D341Med (cell line): ENCODE measurements at regions not wholly inside any gene's neighbourhood (a gene's known extent, or its start where the extent isn't known, plus 50 kb on each side); places are given as distances from the start of the nearest gene placed in this dataset.
"Not testable (repeated sequence)": the region's sequence is repeated elsewhere in the genome, so short reads cannot be mapped to it uniquely, and the experiment has no call there.

Experiments used
- DNase-seq: peaks from one replicate; pipeline ENCODE4 v3.0.0; 2012; ENCODE audit warnings: low spot score

DNA sequence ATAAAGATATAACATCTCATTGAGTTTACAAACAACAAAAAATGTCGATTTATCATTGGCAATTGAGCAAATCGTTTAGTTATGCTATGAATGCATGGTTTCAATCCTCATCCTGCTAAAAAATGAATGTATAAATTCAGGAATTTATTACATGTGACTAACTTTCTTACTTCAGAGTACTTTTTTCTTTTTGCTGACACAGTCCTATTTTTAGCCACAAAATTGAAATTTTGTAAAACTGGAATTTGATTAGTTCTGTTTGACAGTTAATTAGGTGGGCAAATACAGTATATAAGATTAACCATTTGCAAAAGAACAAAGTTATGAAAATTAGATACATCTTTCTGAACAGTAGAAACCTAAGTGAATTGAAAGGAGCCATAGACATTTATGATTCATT, 925.0 kb upstream of the CHORDC1 start:
- no peak for DNase-seq

DNA sequence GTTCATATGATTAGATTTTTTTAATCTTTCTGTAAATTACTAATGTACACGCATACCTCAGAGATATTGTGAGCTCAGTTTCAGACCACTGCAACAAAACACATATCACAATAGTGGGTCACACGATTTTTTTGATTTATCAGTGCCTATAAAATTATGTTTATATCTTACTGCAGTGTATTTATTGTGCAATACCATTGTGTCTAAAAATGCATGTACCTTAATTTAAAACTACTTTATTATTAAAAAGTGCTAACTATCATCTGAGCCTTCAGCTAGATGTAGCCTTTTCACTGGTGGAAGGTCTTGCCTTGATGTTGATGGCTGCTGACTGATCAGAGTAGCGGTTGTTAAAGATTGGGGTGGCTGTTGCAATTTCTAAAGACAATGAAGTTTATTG, 918.8 kb upstream of the CHORDC1 start:
- no peak for DNase-seq

DNA sequence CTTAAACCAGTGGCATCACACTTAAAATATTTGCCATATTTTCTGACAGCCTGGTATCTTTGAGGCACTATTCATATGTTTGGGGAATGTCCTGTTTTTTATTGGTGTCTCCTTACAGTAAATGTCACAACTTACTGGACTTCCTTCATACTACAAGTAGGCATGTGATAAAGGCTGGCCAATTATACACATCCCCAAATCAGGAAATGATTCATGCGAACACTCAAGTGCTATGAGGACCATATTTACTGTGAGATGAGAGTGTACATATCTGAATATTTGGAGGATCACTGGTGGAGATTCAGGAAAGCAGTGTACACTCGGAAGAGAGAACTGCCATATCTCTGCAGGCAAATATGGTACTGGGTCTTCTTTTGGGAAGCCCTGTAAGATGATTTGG, 913.8 kb upstream of the CHORDC1 start:
- no peak for DNase-seq

DNA sequence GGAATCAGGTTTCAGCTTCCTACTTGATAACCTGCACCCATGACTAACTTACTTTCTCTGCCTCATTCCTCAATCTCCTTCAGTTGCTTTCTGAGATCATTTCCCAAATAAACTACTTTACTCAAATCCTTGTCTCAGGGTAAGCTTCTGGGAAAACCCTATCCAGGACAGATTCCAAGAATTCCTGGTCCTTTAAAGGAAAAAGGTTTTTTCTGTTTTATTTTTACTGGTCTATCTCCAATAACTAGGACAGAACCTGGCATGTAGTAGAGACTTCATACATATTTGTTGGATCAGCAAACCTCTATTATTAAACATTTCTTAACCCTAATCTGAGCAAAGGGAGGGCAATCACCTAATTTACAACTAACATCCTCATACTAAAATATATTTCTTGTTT, 910.5 kb upstream of the CHORDC1 start:
- DNase-seq: no peak

DNA sequence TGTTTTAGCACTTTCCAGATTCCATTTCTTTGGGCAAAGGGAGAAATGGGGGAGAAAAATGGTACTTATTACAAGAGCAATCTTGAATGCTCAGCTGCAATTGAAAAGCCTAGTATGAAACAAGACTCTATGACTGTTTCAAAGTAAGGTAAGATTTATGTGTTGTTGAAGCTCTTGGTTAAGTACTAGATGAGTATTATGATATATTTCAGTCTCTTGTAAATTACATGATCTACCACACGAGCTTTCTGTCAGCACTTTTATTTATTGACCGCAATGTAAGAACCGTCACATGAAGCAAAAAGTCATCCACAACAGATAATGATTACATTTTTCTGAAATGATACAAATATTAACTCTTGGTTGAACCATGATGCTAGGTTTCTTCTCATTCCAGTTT, 906.7 kb upstream of the CHORDC1 start:
- DNase-seq: no peak

DNA sequence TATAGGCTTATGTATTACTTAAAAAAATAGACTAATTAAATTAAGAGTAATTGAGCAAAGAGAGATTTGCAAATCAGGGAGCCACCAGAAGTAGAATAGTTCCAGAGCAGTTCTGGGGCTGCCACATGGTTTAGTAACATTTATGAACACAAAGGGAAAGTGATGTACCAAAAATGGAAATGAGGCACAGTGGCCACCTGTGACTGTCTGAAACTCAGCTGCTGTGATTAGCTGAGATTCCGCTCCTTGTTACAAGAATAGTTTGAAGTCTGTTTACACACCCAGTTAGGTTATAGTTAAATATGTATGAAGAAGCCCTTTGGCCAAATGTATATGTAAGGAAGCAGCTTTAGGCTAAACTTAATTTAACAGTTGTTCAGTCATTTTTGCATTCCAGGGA, 901.5 kb upstream of the CHORDC1 start:
- DNase-seq: no peak

DNA sequence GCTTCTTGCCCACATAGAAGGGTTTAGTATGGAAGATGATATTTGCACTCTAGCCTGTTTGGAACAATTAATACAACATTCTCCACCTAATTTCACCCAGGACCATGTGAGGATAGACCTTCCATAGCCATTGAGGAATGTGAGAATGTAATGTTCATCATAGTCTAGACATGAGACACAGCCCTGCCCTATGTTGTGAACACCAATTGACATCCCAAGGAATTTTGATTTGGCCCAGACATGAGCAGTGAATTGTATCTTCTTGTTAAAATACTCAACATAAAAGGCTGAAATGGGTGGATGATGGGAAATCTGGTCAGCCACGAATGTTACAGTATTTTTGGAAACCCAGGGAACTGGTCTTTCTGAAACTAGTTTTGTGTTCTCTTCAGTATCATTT, 892.3 kb upstream of the CHORDC1 start:
- no peak for DNase-seq

DNA sequence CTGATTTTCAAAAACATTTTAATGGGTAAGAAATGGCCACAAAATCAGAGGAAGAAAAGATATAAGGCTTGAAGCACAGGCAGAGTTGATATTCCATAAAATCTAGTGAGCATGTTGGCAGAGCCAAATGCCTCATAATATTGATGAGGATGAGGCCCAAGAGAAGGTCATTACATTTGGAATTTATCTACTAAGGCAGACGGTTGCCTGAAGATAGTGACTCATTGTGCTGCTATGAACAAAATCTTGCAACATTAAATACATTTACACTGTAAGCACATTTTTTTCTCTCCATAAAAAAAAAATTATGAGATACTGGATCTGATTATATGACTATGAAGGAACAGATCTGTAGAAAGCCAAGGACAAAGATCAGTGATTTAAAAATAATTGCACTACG, 881.4 kb upstream of the CHORDC1 start:
- no peak for DNase-seq

DNA sequence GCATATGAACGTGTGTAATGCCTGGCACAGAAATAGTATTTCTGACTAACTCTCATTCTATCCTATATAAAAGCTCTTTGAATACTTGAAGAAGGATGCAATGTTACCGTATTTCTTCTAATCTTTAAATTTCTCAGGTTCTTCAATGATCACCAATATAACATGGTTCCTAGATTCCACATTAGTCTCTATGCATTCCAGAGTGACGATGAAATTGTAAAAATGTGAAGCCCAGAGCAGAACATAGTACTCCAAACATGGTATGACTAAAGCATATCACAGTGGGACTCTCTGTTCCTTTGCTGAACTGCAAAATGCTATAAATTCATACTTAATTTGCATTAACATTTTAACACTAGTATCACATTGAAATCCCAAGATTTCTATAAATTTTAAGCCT, 877.6 kb upstream of the CHORDC1 start:
- DNase-seq: no peak

DNA sequence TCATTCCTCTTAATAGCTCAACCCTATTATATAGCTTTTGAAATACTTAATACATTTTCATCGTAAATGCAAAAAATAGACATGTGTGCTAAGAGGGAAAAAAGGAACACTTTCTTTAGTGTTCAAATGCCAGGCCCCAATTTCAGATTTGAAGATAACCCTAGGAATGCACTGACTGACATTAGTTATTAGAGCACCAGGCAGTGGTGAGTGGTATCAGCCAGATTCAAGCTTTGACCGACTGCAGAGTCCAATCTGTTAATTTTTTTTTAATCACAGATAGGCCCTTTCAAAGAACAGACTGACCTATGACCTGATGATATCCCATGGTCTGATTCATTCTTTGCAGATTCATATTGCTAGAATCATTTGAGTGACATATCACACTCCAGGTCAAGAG, 874.2 kb upstream of the CHORDC1 start:
- no peak for DNase-seq

DNA sequence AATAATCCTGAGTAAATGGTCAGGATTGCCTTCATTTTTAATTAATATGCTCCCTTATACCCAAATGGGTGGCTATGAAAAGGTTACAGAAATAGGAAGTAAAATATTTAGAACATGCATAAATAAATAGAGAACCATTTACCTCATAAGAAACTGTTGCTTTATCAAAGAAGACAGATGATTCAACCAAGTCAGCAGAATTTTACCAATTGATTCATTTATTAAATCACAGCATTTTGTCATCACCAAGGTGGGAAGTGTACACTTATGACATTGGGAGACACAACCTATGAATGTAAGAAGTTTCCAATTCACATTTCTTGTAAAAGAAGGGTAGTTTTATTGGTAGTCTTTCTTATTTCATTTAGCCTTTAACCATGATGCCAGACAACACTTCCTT, 870.3 kb upstream of the CHORDC1 start:
- DNase-seq: no peak

DNA sequence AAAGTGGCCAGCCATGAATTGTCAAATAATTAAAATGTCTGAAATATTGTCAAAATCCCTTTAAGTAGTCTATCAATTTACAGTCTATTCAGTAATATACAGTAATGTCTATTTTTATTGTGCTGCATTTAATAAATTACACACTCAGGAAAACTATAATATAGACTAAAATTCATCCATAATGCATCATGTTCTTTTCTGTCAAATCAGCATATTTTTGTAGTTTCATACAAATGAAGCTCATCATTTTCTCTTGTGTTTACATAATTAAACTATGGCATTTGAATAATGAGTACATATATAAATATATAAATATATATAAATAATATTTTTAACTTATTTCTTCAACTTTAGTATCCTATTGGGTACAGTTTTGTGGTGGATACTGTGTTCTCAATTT, 868.7 kb upstream of the CHORDC1 start:
- DNase-seq: no peak

DNA sequence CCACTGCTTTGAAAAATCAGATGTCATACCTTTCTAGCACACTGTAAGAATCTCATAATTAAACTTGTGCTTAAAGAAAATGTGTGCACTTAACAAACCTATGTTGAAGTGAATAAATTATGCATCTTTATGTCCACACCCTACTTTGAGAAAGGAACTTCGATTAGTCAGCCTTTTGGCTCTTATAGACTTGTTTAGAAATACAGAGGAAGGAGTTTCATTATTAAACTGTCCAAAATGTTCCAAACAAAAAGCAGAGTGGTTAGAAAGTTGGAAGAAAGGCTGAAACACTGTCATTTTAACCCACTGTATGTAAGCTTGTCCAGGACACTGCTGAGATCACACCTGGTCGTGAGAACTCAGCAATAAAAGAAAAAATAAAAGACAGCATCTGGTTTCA, 863.2 kb upstream of the CHORDC1 start:
- DNase-seq: no peak

DNA sequence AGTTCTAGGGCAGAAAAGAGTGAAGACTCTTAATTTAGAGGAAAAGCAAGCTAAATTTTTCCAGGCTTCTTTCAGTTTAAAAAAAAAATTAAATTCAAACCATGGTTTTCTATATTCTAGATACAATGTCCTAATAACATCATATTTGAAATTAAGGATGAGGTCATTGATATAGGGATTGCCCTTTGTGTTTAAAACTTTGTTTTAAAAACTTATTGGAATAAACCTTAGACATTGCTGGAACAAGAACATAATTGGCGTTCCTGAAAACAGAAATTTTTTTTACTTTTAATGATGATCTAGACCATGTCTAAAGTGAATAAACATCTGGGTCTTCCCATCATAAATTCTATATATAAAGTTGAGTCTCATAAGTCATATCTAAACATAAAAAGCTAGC, 859.4 kb upstream of the CHORDC1 start:
- DNase-seq: no peak

DNA sequence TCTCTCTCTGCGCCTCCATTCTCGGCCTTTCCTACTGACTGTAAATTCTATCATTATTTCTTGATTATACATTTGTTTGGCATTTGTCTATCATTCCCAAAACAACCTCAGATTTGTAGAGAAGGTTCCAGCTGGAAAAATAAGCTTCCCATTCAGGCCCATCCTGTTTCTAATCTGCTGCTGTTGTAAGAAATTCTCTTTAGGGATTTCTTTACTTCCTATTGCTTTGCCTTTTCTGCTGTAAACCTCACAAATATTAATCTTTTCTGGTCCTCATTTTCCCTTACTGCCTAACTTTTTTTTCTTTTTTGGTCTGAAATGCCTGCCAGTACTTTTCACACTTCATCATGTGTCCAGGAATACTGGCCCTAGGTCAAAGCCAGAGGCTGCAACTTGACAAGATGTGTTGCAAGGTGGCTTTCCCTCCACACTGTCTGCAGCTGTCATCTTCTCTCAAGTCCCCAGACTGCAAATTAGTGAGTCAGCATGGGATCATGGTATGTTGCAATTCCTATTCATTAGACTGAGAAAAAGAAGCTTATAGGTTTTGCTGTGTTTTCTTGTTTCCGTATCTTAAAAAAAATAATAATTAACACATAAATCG, 858.7 kb upstream of the CHORDC1 start:
- no peak for DNase-seq

DNA sequence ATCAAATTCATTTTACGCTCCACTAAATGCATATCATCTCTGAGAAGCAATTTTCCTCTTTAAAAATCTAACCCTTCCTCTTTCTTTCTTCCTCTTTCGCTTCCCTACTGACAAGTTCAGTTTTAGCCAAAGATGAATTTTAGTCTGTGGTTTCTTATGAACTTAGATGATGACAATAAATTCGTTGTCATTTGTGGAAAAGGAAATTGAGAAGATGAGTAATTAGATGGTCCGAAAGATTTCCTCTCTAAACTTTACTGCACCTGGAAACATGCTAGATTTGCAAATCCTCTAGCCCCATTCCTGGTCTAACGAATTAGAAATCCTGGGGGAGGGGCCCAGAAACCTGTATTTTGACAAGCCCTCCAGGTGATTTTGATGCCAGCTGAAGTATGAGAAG, 855.4 kb upstream of the CHORDC1 start:
- no peak for DNase-seq

DNA sequence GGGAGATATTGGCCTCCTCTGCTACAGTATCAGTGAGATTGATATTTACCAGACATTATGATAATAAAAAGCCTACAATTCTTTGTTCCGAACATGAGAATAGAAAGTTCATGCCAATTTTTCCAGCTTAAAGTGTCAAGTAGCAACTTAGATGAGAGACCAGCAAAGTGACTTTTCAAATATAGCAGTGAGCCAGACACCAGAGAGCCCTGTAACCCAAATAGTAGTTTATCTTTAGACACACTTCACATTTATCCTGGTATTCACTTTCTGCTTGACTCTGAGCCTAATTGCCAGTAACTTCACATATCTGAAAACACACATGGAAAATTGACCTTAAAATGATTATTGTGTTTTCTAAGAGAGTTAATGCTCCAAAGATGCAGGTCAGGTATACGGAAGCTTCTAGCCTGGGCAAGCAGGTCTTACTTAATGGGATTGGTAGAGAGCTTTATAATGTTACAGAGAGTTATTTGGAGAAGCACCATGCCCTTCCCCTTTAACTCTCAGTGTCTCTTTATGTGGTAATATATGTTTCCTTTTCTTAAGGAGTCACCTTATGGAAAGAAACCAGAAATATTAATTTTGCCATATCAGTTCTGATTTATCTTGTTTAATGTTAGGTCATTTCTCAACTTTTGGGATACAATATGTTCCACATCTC, 852.3 kb upstream of the CHORDC1 start:
- no peak for DNase-seq

DNA sequence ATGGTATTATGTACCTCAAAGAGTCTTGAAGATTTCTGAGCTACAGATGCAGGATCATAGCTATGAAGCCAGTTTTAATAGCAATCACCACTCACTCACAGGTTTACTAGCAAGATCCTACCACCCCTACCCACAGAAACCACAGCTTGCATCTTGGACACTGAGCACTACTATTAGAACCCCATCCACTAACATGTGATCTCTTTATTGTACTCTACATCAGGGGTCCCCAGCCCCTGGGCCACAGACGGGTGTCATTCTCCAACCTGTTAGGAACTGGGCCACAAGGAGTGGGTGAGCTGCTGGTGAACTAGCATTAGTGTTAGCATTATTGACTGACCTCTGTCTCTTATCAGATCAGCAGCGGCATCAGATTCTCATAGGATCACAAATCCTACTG, 844.8 kb upstream of the CHORDC1 start:
- no peak for DNase-seq

DNA sequence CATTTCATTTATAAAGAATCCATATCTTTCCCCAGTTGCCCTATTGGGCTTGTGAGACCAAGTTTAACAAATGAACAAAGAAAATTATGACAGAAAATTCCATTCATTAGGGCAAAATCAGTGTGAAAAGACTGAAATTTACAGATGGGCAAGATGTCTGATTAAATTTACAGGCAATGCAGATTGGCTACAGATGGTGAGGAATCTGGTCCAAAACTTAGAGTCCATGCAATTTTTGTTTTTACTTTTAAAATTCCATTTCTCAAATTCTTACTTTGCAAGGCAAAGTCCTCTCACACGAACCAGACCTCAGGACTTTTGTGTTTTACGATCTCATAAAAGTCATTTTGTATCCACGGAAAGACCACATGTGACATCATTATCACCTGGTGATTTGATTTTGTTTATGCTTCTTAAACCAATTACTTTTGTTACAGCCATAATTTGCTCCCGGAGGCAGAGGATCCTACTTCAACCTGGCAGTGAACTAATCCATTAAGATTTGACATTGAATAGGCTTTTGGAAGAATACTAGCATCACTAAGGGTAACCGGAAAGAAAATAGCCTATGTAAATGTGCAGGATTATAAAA, 843.7 kb upstream of the CHORDC1 start:
- DNase-seq: no peak

DNA sequence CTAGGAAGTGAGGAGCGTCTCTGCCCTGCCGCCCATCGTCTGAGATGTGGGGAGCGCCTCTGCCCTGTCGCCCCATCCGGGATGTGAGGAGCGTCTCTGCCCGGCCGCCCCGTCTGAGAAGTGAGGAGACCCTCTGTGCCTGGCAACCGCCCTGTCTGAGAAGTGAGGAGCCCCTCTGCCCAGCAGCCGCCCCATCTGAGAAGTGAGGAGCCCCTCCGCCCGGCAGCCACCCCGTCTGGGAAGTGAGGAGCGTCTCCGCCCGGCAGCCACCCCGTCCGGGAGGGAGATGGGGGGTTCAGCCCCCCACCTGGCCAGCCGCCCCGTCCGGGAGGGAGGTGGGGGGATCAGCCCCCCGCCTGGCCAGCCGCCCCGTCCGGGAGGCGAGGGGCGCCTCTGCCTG, 840.5 kb upstream of the CHORDC1 start:
- DNase-seq: not testable (repeated sequence)

DNA sequence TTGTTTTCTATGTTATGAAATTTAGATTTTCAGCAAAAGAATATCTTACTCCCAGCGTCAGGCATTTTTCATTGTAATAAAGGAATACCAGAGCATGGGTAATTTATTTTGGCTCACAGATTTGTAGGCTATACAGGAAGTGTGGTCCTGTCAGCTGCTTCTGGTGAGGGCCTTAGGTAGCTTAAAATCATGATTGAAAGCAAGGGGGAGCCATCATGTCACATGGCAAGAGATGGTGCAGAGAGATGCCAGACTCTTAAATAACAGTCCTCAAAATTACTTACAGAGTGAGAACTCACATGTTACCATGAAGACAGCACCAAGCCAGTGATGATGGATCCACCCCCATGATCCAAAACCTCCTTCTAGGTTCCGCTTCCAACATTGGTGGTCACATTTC, 825.0 kb upstream of the CHORDC1 start:
- DNase-seq: no peak

DNA sequence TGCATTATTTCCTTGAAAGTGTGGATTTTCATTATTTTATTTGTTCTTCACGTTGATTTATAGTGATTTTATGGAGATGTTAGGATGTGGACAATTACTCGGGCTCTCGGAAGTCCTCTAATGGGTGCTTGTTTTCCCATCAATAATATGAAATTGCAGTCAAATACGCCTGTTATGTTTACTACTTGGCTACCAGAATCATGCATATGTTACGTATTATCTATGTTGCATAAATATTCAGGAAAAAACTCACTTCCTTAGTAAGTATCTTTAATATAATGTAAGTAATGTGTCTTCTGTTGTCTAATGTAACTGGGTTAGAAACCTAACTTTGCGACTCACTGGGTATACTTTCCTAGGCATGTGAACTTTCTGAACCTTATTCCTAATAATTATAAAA, 823.4 kb upstream of the CHORDC1 start:
- DNase-seq: no peak

DNA sequence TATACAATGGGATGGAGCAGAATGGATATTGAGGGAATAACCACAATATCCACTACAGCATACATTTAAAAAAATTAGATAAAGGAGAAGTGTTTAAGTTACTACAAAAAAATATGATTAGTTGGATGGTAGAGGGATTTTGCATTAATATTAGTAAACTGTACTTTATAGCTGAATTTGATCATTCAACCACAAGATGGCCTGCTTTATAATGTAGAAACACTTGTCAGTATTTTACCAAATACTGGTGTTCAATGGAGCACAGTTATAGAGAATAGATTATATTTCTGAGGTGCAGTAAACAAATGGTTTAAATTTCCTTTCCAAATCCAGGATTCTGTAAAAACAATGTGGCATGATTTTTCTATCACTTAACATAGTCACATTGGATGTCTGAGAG, 818.8 kb upstream of the CHORDC1 start:
- DNase-seq: no peak

DNA sequence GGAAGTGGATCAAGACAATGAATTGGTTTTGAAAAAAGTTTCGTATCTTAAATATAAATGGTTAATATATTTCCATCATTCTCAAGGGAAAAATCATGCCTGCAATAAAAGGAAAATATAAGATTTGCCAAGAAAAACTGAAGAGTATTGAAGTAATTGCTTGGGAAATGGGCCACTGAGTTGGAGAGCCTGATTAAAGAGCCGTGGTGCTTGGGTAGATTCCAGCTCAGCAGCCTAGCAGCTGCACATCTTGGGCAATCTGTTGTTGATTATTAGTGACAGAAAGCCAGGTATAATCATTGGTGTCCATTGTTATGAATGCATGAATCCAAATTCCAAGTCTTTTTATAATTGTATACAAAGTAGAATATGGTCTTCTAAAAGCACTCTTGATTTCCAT, 800.9 kb upstream of the CHORDC1 start:
- DNase-seq: peak; percentile 23
